ENCODE measurements at regions not wholly inside any gene's neighbourhood (a gene's known extent, or its start where the extent isn't known, plus 50 kb on each side); places are given as distances from the start of the nearest gene placed in this dataset.

- TF ChIP-seq CTCF (conservative IDR thresholded peaks at IDR 0.05; ENCODE audit: control insufficient read depth, insufficient read depth, low read depth, low read length) = no peak
- no peak for DNase-seq (ENCODE audit: low read depth)
- no peak overlapping the region for H3K4me3 ChIP-seq (ENCODE audit: control insufficient read depth, low read depth, low read length)
Observed at GRCh38 chr2:33978471-33978870, 379.4 kb upstream of the FAM98A start.

GRCh38 chr2:33975498-33975897 lies 376.4 kb upstream of the FAM98A start:
- H3K4me3 ChIP-seq (ENCODE audit: control insufficient read depth, low read depth, low read length) = no peak overlapping the region
- no peak for DNase-seq (ENCODE audit: low read depth)
- no peak for TF ChIP-seq CTCF (conservative IDR thresholded peaks at IDR 0.05; ENCODE audit: control insufficient read depth, insufficient read depth, low read depth, low read length)

GRCh38 chr2:33967103-33967502 lies 368.0 kb upstream of the FAM98A start:
- H3K4me3 ChIP-seq (ENCODE audit: control insufficient read depth, low read depth, low read length) = no peak overlapping the region
- DNase-seq (ENCODE audit: low read depth) = no peak
- TF ChIP-seq CTCF (conservative IDR thresholded peaks at IDR 0.05; ENCODE audit: control insufficient read depth, insufficient read depth, low read depth, low read length) = no peak

- DNase-seq (ENCODE audit: low read depth) = no peak
- TF ChIP-seq CTCF (conservative IDR thresholded peaks at IDR 0.05; ENCODE audit: control insufficient read depth, insufficient read depth, low read depth, low read length) = no peak
- H3K4me3 ChIP-seq (ENCODE audit: control insufficient read depth, low read depth, low read length) = no peak overlapping the region
Observed at GRCh38 chr2:33958591-33958990, 359.5 kb upstream of the FAM98A start.

- DNase-seq (ENCODE audit: low read depth) = no peak
- no peak overlapping the region for H3K4me3 ChIP-seq (ENCODE audit: control insufficient read depth, low read depth, low read length)
- TF ChIP-seq CTCF (conservative IDR thresholded peaks at IDR 0.05; ENCODE audit: control insufficient read depth, insufficient read depth, low read depth, low read length) = no peak
Observed at GRCh38 chr2:33949371-33949770, 350.3 kb upstream of the FAM98A start.

GRCh38 chr2:33946193-33946592 lies 347.1 kb upstream of the FAM98A start:
- no peak for DNase-seq (ENCODE audit: low read depth)
- H3K4me3 ChIP-seq (ENCODE audit: control insufficient read depth, low read depth, low read length) = no peak overlapping the region
- TF ChIP-seq CTCF (conservative IDR thresholded peaks at IDR 0.05; ENCODE audit: control insufficient read depth, insufficient read depth, low read depth, low read length) = no peak

- no peak for DNase-seq (ENCODE audit: low read depth)
- H3K4me3 ChIP-seq (ENCODE audit: control insufficient read depth, low read depth, low read length) = no peak overlapping the region
- TF ChIP-seq CTCF (conservative IDR thresholded peaks at IDR 0.05; ENCODE audit: control insufficient read depth, insufficient read depth, low read depth, low read length) = no peak
Observed at GRCh38 chr2:33933203-33933602, 334.1 kb upstream of the FAM98A start.
